HEK293 (cell line): ENCODE measurements at regions not wholly inside any gene's neighbourhood (a gene's known extent, or its start where the extent isn't known, plus 50 kb on each side); places are given as distances from the start of the nearest gene placed in this dataset.

ENCODE experiments used
- CTCF ChIA-PET: fragments of 350-600 bp; formaldehyde crosslinking; extraction: SDS; loops from one replicate; lab custom pipeline; 2021; ENCODE audit warnings: antibody characterized with exemption; lab: Yijun Ruan, JAX
- POLR2A ChIA-PET: fragments of 300-600 bp; formaldehyde crosslinking; extraction: SDS; loops from one replicate; lab custom pipeline; 2020; ENCODE audit warnings: antibody characterized with exemption, inconsistent platforms; lab: Yijun Ruan, JAX
- H3K27ac ChIP-seq: fragments of 200-500 bp; sonication (Bioruptor generic); 2 replicates; pipeline ENCODE4 v1.5.1; 2014; ENCODE audit warnings: low read depth, low read length, control low read depth, inconsistent platforms; ENCODE audit errors: extremely low read depth
- H3K36me3 ChIP-seq, 2 experiments: fragments of 200-500 bp in 1 of 2; sonication (Bioruptor generic) in 1 of 2; 1 replicate in 1 of 2; 2 replicates in 1 of 2; pipeline ENCODE4 v1.5.1; 2014 to 2017; ENCODE audit warnings: inconsistent platforms in 2 of 2, low read length in 2 of 2; ENCODE audit not compliant: control insufficient read depth in 2 of 2, insufficient read depth in 1 of 2
- H3K4me1 ChIP-seq: fragments of 200-500 bp; sonication (Bioruptor generic); 2 replicates; pipeline ENCODE4 v1.5.1; 2014; ENCODE audit warnings: mild to moderate bottlenecking, low read length, inconsistent platforms; ENCODE audit not compliant: control insufficient read depth, insufficient read depth
- H3K4me3 ChIP-seq: 2 replicates; pipeline ENCODE4 v1.5.1; 2011; ENCODE audit warnings: low read depth, mild to moderate bottlenecking, control low read depth, low read length, moderate library complexity
- H3K9me3 ChIP-seq: fragments of 200-500 bp; sonication (Bioruptor generic); 2 replicates; pipeline ENCODE4 v1.5.1; 2014; ENCODE audit warnings: low read depth, low read length, inconsistent platforms; ENCODE audit not compliant: control insufficient read depth, insufficient read depth
- KLF1 ChIP-seq: fragments of 450-650 bp; formaldehyde crosslinking; IDR thresholded peaks from 2 replicates; pipeline ENCODE4 v1.5.1; 2016; ENCODE audit warnings: missing biosample characterization, missing genetic modification characterization
- MZF1 ChIP-seq: fragments of 450-650 bp; formaldehyde crosslinking; IDR thresholded peaks from 2 replicates; pipeline ENCODE4 v1.5.1; 2017; ENCODE audit warnings: missing biosample characterization, missing genetic modification characterization, borderline replicate concordance
- ZBTB26 ChIP-seq: fragments of 450-650 bp; formaldehyde crosslinking; optimal IDR thresholded peaks from 2 replicates; pipeline ENCODE3; 2016; ENCODE audit warnings: missing biosample characterization, mild to moderate bottlenecking, missing genetic modification characterization
- ZBTB8A ChIP-seq: fragments of 450-650 bp; formaldehyde crosslinking; IDR thresholded peaks from 2 replicates; pipeline ENCODE4 v1.5.1; 2016; ENCODE audit warnings: missing biosample characterization, missing genetic modification characterization
- ZFP3 ChIP-seq: fragments of 450-650 bp; formaldehyde crosslinking; IDR thresholded peaks from 2 replicates; pipeline ENCODE4 v1.5.1; 2016; ENCODE audit warnings: low read depth, missing biosample characterization, missing genetic modification characterization
- ZNF202 ChIP-seq: fragments of 450-650 bp; formaldehyde crosslinking; IDR thresholded peaks from 2 replicates; pipeline ENCODE4 v1.5.1; 2016; ENCODE audit warnings: missing biosample characterization, missing genetic modification characterization, borderline replicate concordance
- ZNF248 ChIP-seq: fragments of 450-650 bp; formaldehyde crosslinking; IDR thresholded peaks from 2 replicates; pipeline ENCODE4 v1.5.1; 2017; ENCODE audit warnings: missing biosample characterization, missing genetic modification characterization
- ZNF501 ChIP-seq: fragments of 450-650 bp; formaldehyde crosslinking; IDR thresholded peaks from 2 replicates; pipeline ENCODE4 v1.5.1; 2016; ENCODE audit warnings: missing biosample characterization, missing genetic modification characterization
- ZNF514 ChIP-seq: fragments of 450-650 bp; formaldehyde crosslinking; IDR thresholded peaks from 2 replicates; pipeline ENCODE4 v1.5.1; 2016; ENCODE audit warnings: missing biosample characterization, missing genetic modification characterization
- ZNF571 ChIP-seq: fragments of 450-650 bp; formaldehyde crosslinking; IDR thresholded peaks from 2 replicates; pipeline ENCODE4 v1.5.0; 2017; ENCODE audit warnings: missing biosample characterization, missing genetic modification characterization
- ZNF610 ChIP-seq: fragments of 450-650 bp; formaldehyde crosslinking; IDR thresholded peaks from 2 replicates; pipeline ENCODE4 v1.5.1; 2016; ENCODE audit warnings: missing biosample characterization, missing genetic modification characterization, borderline replicate concordance
- ZNF629 ChIP-seq: fragments of 450-650 bp; formaldehyde crosslinking; IDR thresholded peaks from 2 replicates; pipeline ENCODE4 v1.5.1; 2017; ENCODE audit warnings: missing biosample characterization, missing genetic modification characterization
- ZNF76 ChIP-seq: fragments of 450-650 bp; formaldehyde crosslinking; IDR thresholded peaks from 2 replicates; pipeline ENCODE4; 2016; ENCODE audit warnings: low read depth, missing biosample characterization, missing genetic modification characterization, borderline replicate concordance
- ZNF776 ChIP-seq: fragments of 450-650 bp; formaldehyde crosslinking; IDR thresholded peaks from 2 replicates; pipeline ENCODE4 v1.5.0; 2017; ENCODE audit warnings: missing biosample characterization, missing genetic modification characterization, borderline replicate concordance
- ZNF791 ChIP-seq: fragments of 450-650 bp; formaldehyde crosslinking; IDR thresholded peaks from 2 replicates; pipeline ENCODE4 v1.5.1; 2016; ENCODE audit warnings: missing biosample characterization, missing genetic modification characterization
- ZSCAN5A ChIP-seq: fragments of 450-650 bp; formaldehyde crosslinking; IDR thresholded peaks from 2 replicates; pipeline ENCODE4 v1.5.1; 2016; ENCODE audit warnings: missing biosample characterization, missing genetic modification characterization
- TF ChIP-seq, protein P1 (sequence below): fragments of 450-650 bp; formaldehyde crosslinking; IDR thresholded peaks from 2 replicates; pipeline ENCODE4 v1.5.1; 2016; ENCODE audit warnings: missing biosample characterization, missing genetic modification characterization
- TF ChIP-seq, protein P2 (sequence below): IDR thresholded peaks from 2 replicates; pipeline ENCODE4 v1.6.1; 2011; ENCODE audit warnings: mild to moderate bottlenecking, low read depth, low read length, borderline replicate concordance
- TF ChIP-seq, protein P3 (sequence below): fragments of 450-650 bp; formaldehyde crosslinking; conservative IDR thresholded peaks from 2 replicates; pipeline ENCODE4 v1.5.1; 2016; ENCODE audit warnings: low read depth, missing biosample characterization, missing genetic modification characterization
- TF ChIP-seq, protein P4 (sequence below): fragments of 450-650 bp; formaldehyde crosslinking; IDR thresholded peaks from 2 replicates; pipeline ENCODE4; 2016; ENCODE audit warnings: missing biosample characterization, missing genetic modification characterization

DNA sequence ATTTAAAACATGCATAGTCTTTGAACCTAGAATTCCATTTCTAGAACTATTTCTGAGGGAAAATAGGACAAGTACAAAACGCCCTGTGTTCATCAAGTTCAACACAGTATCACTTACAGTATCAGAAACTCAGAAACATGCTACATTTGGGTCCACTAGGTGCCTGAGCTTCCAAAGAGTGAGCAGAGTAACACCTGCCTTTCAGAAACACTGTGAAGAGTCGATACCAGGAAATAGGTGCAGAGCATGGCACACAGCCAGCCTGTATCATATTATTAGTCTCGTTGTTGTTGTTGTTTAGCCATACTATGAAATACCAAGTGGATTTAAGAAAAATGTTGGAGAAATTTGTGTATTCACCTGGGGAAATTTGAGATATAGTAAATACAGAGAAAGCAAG, 392.1 kb upstream of the MGMT start (continued):
- TF ChIP-seq ZNF248 (tag by site-specific recombination) (no peak), ZFP3 (tag by site-specific recombination) (no peak), MZF1 (no peak), KLF1 (no peak), ZNF202 (tag by site-specific recombination) (no peak), ZNF791 (tag by site-specific recombination) (no peak)
- TF ChIP-seq, all 188 proteins: peak for 0

DNA sequence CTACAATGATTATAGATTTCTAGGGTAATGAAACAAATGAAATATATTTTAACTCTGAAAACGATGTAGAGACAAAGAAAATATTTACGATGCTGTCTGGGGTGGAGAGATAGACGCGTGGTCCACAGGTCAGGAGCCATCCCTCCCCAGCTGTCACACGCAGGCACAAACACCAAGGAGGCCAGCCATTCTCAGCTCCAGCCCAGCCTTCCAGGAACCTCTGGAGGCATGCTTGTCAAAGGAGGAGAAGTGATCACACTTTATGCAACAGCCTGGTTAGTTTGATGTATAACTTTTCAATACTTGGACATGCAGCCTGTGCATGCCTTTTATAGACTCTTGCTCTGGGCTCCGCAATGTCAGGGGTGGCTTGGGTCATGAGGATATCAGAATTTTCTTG, 391.5 kb upstream of the MGMT start:
- ChIA-PET POLR2A (no interaction called here), CTCF (no interaction called here)
- no peak for TF ChIP-seq ZBTB26 (tag by site-specific recombination)
- TF ChIP-seq, protein P1, sequence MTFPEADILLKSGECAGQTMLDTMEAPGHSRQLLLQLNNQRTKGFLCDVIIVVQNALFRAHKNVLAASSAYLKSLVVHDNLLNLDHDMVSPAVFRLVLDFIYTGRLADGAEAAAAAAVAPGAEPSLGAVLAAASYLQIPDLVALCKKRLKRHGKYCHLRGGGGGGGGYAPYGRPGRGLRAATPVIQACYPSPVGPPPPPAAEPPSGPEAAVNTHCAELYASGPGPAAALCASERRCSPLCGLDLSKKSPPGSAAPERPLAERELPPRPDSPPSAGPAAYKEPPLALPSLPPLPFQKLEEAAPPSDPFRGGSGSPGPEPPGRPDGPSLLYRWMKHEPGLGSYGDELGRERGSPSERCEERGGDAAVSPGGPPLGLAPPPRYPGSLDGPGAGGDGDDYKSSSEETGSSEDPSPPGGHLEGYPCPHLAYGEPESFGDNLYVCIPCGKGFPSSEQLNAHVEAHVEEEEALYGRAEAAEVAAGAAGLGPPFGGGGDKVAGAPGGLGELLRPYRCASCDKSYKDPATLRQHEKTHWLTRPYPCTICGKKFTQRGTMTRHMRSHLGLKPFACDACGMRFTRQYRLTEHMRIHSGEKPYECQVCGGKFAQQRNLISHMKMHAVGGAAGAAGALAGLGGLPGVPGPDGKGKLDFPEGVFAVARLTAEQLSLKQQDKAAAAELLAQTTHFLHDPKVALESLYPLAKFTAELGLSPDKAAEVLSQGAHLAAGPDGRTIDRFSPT (tag by site-specific recombination) = no peak
- no peak for TF ChIP-seq ZNF776
- TF ChIP-seq ZNF514 (tag by site-specific recombination) = no peak
- TF ChIP-seq ZSCAN5A (tag by site-specific recombination) = no peak
- TF ChIP-seq ZNF501 (tag by site-specific recombination) = no peak
- Histone ChIP-seq H3K4me3 (no peak overlapping the region), H3K27ac (no peak overlapping the region), H3K9me3 (no peaks in the 10 kb centered on the region), H3K36me3 (no peaks in the 10 kb centered on the region), H3K4me1 (no peaks in the 10 kb centered on the region)

GRCh38 chr10:129075927-129076326, 391.1 kb upstream of the MGMT start:
- POLR2A ChIA-PET = no interaction called here

More at GRCh38 chr10:129075927-129076326, 391.1 kb upstream of the MGMT start:
- Histone ChIP-seq H3K4me1 (no peaks in the 10 kb centered on the region), H3K27ac (no peak overlapping the region), H3K36me3 (no peaks in the 10 kb centered on the region), H3K9me3 (no peaks in the 10 kb centered on the region), H3K4me3 (no peak overlapping the region)
- no peak for TF ChIP-seq ZNF629 (tag by site-specific recombination)
- TF ChIP-seq, protein P2, sequence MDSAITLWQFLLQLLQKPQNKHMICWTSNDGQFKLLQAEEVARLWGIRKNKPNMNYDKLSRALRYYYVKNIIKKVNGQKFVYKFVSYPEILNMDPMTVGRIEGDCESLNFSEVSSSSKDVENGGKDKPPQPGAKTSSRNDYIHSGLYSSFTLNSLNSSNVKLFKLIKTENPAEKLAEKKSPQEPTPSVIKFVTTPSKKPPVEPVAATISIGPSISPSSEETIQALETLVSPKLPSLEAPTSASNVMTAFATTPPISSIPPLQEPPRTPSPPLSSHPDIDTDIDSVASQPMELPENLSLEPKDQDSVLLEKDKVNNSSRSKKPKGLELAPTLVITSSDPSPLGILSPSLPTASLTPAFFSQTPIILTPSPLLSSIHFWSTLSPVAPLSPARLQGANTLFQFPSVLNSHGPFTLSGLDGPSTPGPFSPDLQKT = no peak
- TF ChIP-seq ZBTB8A = no peak
- TF ChIP-seq, protein P1 (tag by site-specific recombination) = no peak
- no peak for TF ChIP-seq ZNF610 (tag by site-specific recombination)
- TF ChIP-seq, protein P3, sequence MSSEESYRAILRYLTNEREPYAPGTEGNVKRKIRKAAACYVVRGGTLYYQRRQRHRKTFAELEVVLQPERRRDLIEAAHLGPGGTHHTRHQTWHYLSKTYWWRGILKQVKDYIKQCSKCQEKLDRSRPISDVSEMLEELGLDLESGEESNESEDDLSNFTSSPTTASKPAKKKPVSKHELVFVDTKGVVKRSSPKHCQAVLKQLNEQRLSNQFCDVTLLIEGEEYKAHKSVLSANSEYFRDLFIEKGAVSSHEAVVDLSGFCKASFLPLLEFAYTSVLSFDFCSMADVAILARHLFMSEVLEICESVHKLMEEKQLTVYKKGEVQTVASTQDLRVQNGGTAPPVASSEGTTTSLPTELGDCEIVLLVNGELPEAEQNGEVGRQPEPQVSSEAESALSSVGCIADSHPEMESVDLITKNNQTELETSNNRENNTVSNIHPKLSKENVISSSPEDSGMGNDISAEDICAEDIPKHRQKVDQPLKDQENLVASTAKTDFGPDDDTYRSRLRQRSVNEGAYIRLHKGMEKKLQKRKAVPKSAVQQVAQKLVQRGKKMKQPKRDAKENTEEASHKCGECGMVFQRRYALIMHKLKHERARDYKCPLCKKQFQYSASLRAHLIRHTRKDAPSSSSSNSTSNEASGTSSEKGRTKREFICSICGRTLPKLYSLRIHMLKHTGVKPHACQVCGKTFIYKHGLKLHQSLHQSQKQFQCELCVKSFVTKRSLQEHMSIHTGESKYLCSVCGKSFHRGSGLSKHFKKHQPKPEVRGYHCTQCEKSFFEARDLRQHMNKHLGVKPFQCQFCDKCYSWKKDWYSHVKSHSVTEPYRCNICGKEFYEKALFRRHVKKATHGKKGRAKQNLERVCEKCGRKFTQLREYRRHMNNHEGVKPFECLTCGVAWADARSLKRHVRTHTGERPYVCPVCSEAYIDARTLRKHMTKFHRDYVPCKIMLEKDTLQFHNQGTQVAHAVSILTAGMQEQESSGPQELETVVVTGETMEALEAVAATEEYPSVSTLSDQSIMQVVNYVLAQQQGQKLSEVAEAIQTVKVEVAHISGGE (tag by site-specific recombination) = no peak
- TF ChIP-seq, protein P4, sequence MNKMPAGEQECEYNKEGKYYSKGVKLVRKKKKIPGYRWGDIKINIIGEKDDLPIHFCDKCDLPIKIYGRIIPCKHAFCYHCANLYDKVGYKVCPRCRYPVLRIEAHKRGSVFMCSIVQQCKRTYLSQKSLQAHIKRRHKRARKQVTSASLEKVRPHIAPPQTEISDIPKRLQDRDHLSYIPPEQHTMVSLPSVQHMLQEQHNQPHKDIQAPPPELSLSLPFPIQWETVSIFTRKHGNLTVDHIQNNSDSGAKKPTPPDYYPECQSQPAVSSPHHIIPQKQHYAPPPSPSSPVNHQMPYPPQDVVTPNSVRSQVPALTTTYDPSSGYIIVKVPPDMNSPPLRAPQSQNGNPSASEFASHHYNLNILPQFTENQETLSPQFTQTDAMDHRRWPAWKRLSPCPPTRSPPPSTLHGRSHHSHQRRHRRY (tag by site-specific recombination) = no peak
- no peak for TF ChIP-seq ZNF571 (tag by site-specific recombination)
- TF ChIP-seq ZNF76 (tag by site-specific recombination) = no peak
- CTCF ChIA-PET = no interaction called here
